ENCODE measurements at regions not wholly inside any gene's neighbourhood (a gene's known extent, or its start where the extent isn't known, plus 50 kb on each side); places are given as distances from the start of the nearest gene placed in this dataset.

GRCh38 chr16:59601452-59601851, 867.3 kb upstream of the GOT2 start:
- no peak for TF ChIP-seq EZH2phosphoT487 (IDR thresholded peaks at IDR 0.05; ENCODE audit: borderline replicate concordance, low read length)
- no peak for TF ChIP-seq CTCF (IDR thresholded peaks at IDR 0.05; ENCODE audit: low read depth, low read length, poor library complexity, severe bottlenecking)
- Histone ChIP-seq H3K4me2 (ENCODE audit: low read length) (no peak overlapping the region), H3K9me2 (replicated peaks; ENCODE audit: control insufficient read depth, low read length) (no peaks in the 10 kb centered on the region), H3K27ac (ENCODE audit: low read depth, low read length) (no peak overlapping the region), H3K79me2 (ENCODE audit: control insufficient read depth, low read length) (no peaks in the 10 kb centered on the region), H3K27me3 (ENCODE audit: control insufficient read depth, low read length) (no peaks in the 10 kb centered on the region), H3K4me3 (ENCODE audit: low read length) (no peak overlapping the region), H3F3A (ENCODE audit: control insufficient read depth, insufficient read depth) (no peaks in the 10 kb centered on the region), H3K4me1 (ENCODE audit: control insufficient read depth, low read length) (no peaks in the 10 kb centered on the region), H3K36me3 (ENCODE audit: control insufficient read depth, low read length) (no peaks in the 10 kb centered on the region), H3K9me3 (ENCODE audit: control insufficient read depth, insufficient read depth, low read length) (no peaks in the 10 kb centered on the region; the same call in 1 of the 2 replicates), H4K20me1 (ENCODE audit: control insufficient read depth, insufficient read depth, low read depth, low read length) (no peaks in the 10 kb centered on the region)

- no peak for TF ChIP-seq EZH2phosphoT487 (IDR thresholded peaks at IDR 0.05; ENCODE audit: borderline replicate concordance, low read length)
- TF ChIP-seq CTCF (IDR thresholded peaks at IDR 0.05; ENCODE audit: low read depth, low read length, poor library complexity, severe bottlenecking): no peak
- Histone ChIP-seq H3K4me1 (ENCODE audit: control insufficient read depth, low read length) (0 out of 2 replicates have a peak, but pooled peaks cover 6% of the 10 kb centered on the region), H3K27ac (ENCODE audit: low read depth, low read length) (no peak overlapping the region), H3K9me3 (ENCODE audit: control insufficient read depth, insufficient read depth, low read length) (no peaks in the 10 kb centered on the region), H3K36me3 (ENCODE audit: control insufficient read depth, low read length) (no peaks in the 10 kb centered on the region), H3K4me3 (ENCODE audit: low read length) (no peak overlapping the region), H3F3A (ENCODE audit: control insufficient read depth, insufficient read depth) (no peaks in the 10 kb centered on the region), H3K9me2 (replicated peaks; ENCODE audit: control insufficient read depth, low read length) (no peaks in the 10 kb centered on the region), H3K79me2 (ENCODE audit: control insufficient read depth, low read length) (no peaks in the 10 kb centered on the region), H3K27me3 (ENCODE audit: control insufficient read depth, low read length) (no peaks in the 10 kb centered on the region), H3K4me2 (ENCODE audit: low read length) (no peak overlapping the region), H4K20me1 (ENCODE audit: control insufficient read depth, insufficient read depth, low read depth, low read length) (no peaks in the 10 kb centered on the region)
Measured at GRCh38 chr16:59597269-59597668, 863.2 kb upstream of the GOT2 start.

GRCh38 chr16:59596693-59597092, 862.6 kb upstream of the GOT2 start:
- no peaks in the 10 kb centered on the region for H3K9me3 ChIP-seq (ENCODE audit: control insufficient read depth, insufficient read depth, low read length)
- H3K27ac ChIP-seq (ENCODE audit: low read depth, low read length): no peak overlapping the region
- H3F3A ChIP-seq (ENCODE audit: control insufficient read depth, insufficient read depth): no peaks in the 10 kb centered on the region
- H3K79me2 ChIP-seq (ENCODE audit: control insufficient read depth, low read length): no peaks in the 10 kb centered on the region
- H4K20me1 ChIP-seq (ENCODE audit: control insufficient read depth, insufficient read depth, low read depth, low read length): no peaks in the 10 kb centered on the region
- 0 out of 2 replicates have a peak, but pooled peaks cover 6% of the 10 kb centered on the region for H3K4me1 ChIP-seq (ENCODE audit: control insufficient read depth, low read length)
- no peaks in the 10 kb centered on the region for H3K9me2 ChIP-seq (replicated peaks; ENCODE audit: control insufficient read depth, low read length)
- no peaks in the 10 kb centered on the region for H3K36me3 ChIP-seq (ENCODE audit: control insufficient read depth, low read length)
- no peak overlapping the region for H3K4me2 ChIP-seq (ENCODE audit: low read length)
- no peaks in the 10 kb centered on the region for H3K27me3 ChIP-seq (ENCODE audit: control insufficient read depth, low read length)
- H3K4me3 ChIP-seq (ENCODE audit: low read length): no peak overlapping the region
- no peak for TF ChIP-seq EZH2phosphoT487 (IDR thresholded peaks at IDR 0.05; ENCODE audit: borderline replicate concordance, low read length)
- no peak for TF ChIP-seq CTCF (IDR thresholded peaks at IDR 0.05; ENCODE audit: low read depth, low read length, poor library complexity, severe bottlenecking)

All from DOHH2 (cell line).